ENCODE measurements at regions not wholly inside any gene's neighbourhood (a gene's known extent, or its start where the extent isn't known, plus 50 kb on each side); places are given as distances from the start of the nearest gene placed in this dataset.

- no peak for DNase-seq (ENCODE audit: low read depth)
Measured at GRCh38 chr2:207236156-207236935, 70.6 kb upstream of the KLF7 start.

DNA sequence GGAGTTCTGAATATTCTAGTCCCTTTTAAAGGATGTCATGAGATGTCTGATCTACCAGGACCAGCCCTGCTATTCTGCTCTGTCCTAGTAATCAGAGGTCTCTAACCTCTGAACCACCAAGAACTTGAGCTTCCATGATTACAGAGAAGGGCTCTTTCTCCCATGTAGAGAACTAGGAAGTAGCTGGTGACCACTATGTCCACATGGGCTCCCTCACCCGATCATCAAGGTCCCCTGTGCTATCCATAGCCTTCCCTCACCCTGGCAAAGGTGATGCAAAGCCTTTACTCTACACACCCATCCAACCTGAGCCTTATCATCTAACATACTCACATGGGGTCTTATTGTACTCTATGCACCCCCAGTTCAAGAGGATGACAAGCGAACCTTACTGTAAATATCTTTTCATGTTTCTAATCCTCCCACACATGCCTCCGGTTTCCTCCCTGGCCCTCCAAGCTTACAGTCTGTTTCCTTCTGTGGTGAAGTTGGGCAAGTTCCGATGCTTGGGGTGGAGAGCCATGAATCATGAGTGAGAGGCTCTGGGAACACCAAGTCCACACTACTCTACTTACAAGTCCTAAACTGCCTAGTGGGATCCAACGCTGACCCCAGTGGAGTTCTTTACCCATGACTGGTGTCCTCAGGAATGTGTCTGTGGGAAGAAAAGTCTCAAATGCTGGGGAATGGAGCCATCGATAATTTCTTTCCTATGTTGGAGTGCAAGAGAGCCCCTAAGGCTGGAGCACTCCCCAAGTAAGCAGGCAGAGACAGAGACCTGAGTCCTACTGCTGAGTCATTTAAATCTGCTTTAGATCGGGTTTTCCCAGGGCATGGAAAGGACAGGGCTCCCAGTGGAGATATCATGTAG is 73.3 kb upstream of the KLF7 start:
- DNase-seq (ENCODE audit: low read depth), result no peak

- DNase-seq (ENCODE audit: low read depth), result no peak
Measured at GRCh38 chr2:207239754-207240494, 74.2 kb upstream of the KLF7 start.

DNA sequence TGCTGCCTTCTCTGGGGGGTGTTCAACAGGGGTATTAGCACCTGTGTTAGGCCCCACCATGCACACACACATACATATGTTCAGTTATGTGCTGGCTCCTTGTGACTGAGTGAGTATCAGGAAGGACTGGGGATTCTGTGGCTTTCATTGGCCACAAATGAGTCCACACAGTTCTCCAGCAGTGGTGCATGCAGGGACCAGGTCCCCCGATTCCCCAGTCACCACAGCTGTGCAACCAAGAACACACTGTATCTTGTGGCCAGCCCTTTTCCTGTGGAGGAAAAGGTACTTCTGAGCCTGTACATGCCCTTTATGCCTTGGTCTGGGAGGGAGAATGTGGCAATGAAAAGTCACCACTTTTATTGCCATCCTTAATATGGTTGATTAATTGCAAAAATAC is 74.9 kb upstream of the KLF7 start:
- DNase-seq (ENCODE audit: low read depth), result no peak

DNA sequence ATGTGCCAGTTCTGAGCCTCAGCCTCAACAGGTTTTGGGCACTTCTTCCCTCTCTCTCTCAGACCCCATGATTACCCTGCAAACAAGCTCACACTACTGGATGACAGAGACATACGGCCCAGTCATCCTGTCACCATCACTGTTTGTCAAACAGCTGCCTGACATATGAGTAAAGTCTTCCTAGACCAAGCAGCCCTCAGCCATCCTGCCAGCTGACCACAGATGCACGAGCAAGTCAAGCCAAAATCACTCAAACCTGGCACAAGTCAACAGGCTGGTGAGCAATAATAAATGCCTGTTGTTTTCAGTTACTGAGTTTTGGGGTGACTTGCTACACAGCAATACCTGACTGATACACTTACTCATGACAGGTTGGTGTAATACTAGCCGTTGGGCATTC is 75.5 kb upstream of the KLF7 start:
- no peak for DNase-seq (ENCODE audit: low read depth)

DNA sequence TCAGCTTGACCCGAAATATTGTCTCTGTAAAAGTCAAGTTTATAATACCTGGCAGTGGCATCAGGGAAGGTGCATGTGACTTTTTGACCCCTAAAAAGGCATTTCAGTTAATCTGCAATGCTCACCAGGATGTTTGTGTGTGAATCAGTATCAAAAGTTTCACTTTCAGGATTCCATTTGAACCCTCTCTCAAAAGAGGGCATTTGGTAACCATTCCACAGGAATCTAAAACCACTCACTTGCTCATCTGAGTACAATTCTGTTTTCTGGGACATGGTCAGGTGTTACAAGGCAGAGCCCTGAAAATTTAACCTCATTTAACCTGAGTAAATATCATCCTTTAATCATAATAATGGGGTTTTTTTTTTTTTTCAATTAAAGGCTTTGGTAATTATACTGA is 77.9 kb upstream of the KLF7 start:
- no peak for DNase-seq (ENCODE audit: low read depth)

- DNase-seq (ENCODE audit: low read depth), result no peak
Measured at GRCh38 chr2:207244971-207245925, 79.5 kb upstream of the KLF7 start.

- DNase-seq (ENCODE audit: low read depth), result no peak
Measured at GRCh38 chr2:207248702-207249377, 83.1 kb upstream of the KLF7 start.

DNA sequence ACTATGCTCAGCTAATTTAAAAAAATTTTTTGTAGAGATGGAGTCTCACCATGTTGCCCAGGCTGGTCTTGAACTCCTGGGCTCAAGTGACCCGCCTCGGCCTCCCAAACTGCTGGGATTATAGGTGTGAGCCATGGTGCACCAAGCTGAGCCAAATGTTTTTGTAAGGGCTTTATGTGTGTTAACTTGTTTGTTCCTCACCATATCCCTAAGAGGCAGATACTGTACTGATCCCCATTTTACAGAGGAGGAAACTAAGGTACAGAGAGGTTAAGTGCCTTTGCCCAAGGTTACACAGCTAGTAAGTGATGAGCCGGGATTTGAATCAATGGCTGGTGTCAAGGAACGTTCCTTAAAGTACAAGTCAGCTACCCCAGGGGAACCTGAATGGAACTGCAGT is 85.3 kb upstream of the KLF7 start:
- DNase-seq (ENCODE audit: low read depth), result no peak

GRCh38 chr2:207251573-207252192 is 85.9 kb upstream of the KLF7 start:
- no peak for DNase-seq (ENCODE audit: low read depth)

GRCh38 chr2:207252416-207252815 is 86.7 kb upstream of the KLF7 start:
- DNase-seq (ENCODE audit: low read depth), result no peak

DNA sequence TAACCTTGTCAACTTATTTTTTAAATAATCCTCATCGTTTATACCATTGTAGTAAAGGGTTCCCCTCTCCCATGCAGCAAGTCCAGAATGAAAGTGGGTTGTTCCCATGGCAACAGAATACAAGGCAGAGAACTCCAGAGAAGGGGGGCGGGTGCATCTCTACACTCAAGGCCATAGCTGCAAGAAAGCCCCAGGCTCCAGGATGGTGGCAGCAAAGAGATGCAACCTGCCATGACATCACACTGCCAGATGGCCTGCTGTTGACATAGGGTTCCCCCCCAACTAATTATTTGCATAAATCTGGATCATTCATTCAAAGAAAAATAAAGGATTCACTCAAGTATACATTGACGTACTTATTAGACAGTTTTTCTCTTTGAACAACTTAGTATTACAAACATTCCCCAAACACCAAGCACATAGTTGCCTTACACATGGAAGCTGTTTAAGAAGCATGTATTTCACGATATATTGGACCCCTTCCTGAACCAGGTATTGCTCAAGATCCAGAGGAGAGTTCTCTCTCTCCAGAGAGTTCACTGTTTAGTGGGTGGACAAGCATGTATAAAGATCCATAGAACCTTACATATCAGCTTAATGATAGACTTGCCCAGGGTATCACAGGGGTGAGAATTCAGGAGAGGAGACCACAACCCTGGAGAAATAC is 87.4 kb upstream of the KLF7 start:
- no peak for DNase-seq (ENCODE audit: low read depth)

- no peak for DNase-seq (ENCODE audit: low read depth)
Measured at GRCh38 chr2:207253666-207254345, 88.1 kb upstream of the KLF7 start.

GRCh38 chr2:207254591-207255464 is 89.1 kb upstream of the KLF7 start:
- DNase-seq (ENCODE audit: low read depth), result no peak

- DNase-seq (ENCODE audit: low read depth), result no peak
Measured at GRCh38 chr2:207255565-207256470, 90.1 kb upstream of the KLF7 start.

- DNase-seq (ENCODE audit: low read depth), result no peak
Measured at GRCh38 chr2:207256476-207257207, 90.9 kb upstream of the KLF7 start.

Data from stimulated activated CD8-positive, alpha-beta memory T cell treated with anti-CD3 and anti-CD28 coated beads, Interleukin-4, amount 100 ng/mL, for 24 hours (primary cell).